ENCODE measurements at regions not wholly inside any gene's neighbourhood (a gene's known extent, or its start where the extent isn't known, plus 50 kb on each side); places are given as distances from the start of the nearest gene placed in this dataset.

DNA sequence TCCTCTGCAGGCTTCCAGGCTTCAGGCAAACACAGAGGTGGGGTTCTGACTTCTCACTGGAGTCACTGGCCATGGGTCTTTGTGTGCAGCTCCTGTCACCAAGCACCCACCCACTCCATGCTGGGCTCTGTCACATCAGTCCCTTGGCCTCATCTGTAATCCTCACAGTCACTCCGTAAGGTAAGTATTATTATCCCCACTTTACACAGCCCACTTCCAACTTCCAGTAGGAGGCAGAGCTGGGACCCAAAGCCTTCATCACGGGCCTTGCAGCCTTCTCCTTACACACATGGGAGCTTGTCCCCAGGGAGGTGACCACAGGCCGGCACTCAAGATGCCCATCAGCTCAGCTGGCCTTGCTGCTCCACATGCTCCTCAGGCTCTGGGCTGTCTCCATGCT, 266.7 kb upstream of the B3GAT1 start:
- Histone ChIP-seq H3K4me1 (ENCODE audit: control insufficient read depth in 5 of 5, insufficient read depth in 5 of 5, low read length in 5 of 5) (no peaks in the 10 kb centered on the region), H3K36me3 (ENCODE audit: control insufficient read depth in 5 of 5, insufficient read depth in 5 of 5, low read length in 5 of 5) (no peaks in the 10 kb centered on the region), H3K27ac (ENCODE audit: low read depth, low read length) (no peak overlapping the region), H3K4me3 (ENCODE audit: low read depth in 1 of 5, low read length in 5 of 5) (no peak overlapping the region), H3K27me3 (ENCODE audit: control insufficient read depth in 5 of 5, insufficient read depth in 4 of 5, low read length in 5 of 5) (peaks cover 3 to 7% (median 5%) of the 10 kb centered on the region in 5 donors), H3K9ac (ENCODE audit: low read length in 5 of 5) (no peak overlapping the region), H3K9me3 (ENCODE audit: control insufficient read depth in 5 of 5, low read length in 5 of 5) (peaks cover 0 to 3% (median 0%) of the 10 kb centered on the region in 5 donors)

DNA sequence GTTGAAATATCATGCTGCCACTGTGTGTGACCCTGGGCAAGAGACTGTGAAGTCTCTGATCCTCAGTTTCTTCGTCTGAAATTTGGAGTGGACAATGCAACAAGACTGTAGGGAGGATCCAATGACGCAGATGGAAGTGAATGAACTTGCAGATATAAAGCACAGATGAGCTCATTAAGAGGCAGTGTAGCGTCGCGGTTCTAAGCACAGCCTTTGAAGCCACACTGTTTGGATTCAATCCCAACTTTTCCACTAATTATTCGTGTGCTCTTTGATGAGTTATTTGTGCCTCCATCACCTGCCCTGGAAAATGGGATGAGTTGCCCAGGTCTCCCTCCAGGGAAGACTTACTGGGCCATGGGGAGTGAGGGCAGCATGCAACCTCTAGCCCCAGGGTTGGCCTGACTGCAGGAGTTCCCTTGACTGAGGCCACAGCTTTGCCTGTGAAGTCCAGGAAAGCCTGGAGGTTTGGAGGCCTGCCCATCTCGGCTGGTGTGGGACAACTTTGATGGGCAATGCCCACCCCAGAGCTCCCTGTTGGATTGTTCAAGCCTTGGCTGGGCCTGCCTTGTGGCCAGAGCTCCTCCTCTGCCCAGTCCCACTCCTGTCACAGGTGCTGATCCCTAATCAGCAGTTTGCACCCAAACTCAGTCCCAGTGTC, 266.0 kb upstream of the B3GAT1 start:
- Histone ChIP-seq H3K27me3 (ENCODE audit: control insufficient read depth in 5 of 5, insufficient read depth in 4 of 5, low read length in 5 of 5) (peaks cover 2 to 6% (median 4%) of the 10 kb centered on the region in 5 donors), H3K9me3 (ENCODE audit: control insufficient read depth in 5 of 5, low read length in 5 of 5) (peaks cover 0 to 3% (median 0%) of the 10 kb centered on the region in 5 donors), H3K36me3 (ENCODE audit: control insufficient read depth in 5 of 5, insufficient read depth in 5 of 5, low read length in 5 of 5) (no peaks in the 10 kb centered on the region), H3K9ac (ENCODE audit: low read length in 5 of 5) (no peak overlapping the region), H3K27ac (ENCODE audit: low read depth, low read length) (no peak overlapping the region), H3K4me3 (ENCODE audit: low read depth in 1 of 5, low read length in 5 of 5) (no peak overlapping the region), H3K4me1 (ENCODE audit: control insufficient read depth in 5 of 5, insufficient read depth in 5 of 5, low read length in 5 of 5) (no peaks in the 10 kb centered on the region)

DNA sequence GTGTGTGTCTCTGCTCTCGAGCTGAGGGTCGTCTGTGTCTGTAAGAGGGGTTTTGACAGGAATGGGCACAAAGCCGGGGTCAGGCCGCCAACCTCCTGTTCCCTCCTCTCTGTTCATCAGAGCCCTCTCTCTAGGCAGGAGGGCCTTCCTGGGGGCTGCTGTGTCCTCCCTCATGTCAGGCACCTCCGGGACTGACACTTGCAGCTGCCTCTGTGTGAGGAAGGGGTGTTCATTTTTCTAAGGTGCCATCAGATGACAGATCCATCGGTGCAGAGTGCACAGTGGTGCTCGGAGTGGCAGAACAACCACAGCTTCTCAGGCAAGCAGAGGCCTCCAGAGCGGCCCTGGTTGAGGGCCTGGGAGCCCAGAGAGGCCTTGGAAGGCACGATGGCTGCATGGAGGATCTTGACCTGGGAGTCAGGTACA, 265.4 kb upstream of the B3GAT1 start:
- Histone ChIP-seq H3K4me1 (ENCODE audit: control insufficient read depth in 5 of 5, insufficient read depth in 5 of 5, low read length in 5 of 5) (no peaks in the 10 kb centered on the region), H3K4me3 (ENCODE audit: low read depth in 1 of 5, low read length in 5 of 5) (no peak overlapping the region), H3K36me3 (ENCODE audit: control insufficient read depth in 5 of 5, insufficient read depth in 5 of 5, low read length in 5 of 5) (no peaks in the 10 kb centered on the region), H3K27me3 (ENCODE audit: control insufficient read depth in 5 of 5, insufficient read depth in 4 of 5, low read length in 5 of 5) (peaks cover 0 to 5% (median 3%) of the 10 kb centered on the region in 5 donors), H3K9ac (ENCODE audit: low read length in 5 of 5) (no peak overlapping the region), H3K9me3 (ENCODE audit: control insufficient read depth in 5 of 5, low read length in 5 of 5) (peaks cover 0 to 3% (median 0%) of the 10 kb centered on the region in 5 donors), H3K27ac (ENCODE audit: low read depth, low read length) (no peak overlapping the region)

DNA sequence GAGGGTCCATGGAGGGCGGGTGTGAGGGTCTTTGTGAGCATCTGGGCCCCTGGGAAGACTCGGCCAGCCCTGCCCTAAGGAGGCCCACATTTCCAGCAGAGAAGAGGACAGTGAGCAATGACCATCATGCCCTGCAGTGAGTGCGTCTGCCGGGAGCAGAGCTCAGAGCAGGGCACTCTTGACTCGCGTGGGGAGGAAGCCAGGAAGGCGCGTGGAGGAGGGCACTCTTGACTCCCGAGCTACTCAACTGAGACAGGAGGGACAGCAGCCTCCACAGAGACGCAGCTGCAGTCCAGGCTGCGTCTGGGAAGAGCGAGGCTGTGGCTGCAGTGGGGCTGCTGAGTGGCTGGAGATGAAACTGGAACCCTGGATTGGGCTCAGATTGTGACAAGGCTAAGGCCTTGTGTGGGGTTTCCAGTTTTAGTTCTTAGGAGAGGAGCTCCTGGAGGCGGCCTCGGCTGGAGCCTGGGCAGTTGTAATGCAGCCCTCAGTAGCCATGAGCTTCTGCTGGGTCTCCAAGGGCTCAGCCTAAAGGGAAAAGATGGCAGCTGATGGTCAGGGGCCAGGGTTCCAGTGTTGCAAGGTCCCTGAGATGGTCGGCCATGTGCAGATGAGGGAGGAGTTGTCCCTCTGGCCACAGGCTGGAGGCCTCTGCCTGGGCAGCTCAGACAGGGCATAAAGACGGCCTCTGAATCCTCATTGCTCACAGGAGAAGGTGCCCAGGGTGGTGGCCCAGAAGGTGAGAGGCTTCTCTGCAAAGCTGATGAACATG, 264.7 kb upstream of the B3GAT1 start:
- no peaks in the 10 kb centered on the region for H3K4me1 ChIP-seq (ENCODE audit: control insufficient read depth in 5 of 5, insufficient read depth in 5 of 5, low read length in 5 of 5)
- no peak overlapping the region for H3K4me3 ChIP-seq (ENCODE audit: low read depth in 1 of 5, low read length in 5 of 5)
- H3K27me3 ChIP-seq (ENCODE audit: control insufficient read depth in 5 of 5, insufficient read depth in 4 of 5, low read length in 5 of 5), result peaks cover 3 to 5% (median 3%) of the 10 kb centered on the region in 5 donors
- no peak overlapping the region for H3K27ac ChIP-seq (ENCODE audit: low read depth, low read length)
- H3K36me3 ChIP-seq (ENCODE audit: control insufficient read depth in 5 of 5, insufficient read depth in 5 of 5, low read length in 5 of 5), result no peaks in the 10 kb centered on the region
- peaks cover 0 to 3% (median 0%) of the 10 kb centered on the region in 5 donors for H3K9me3 ChIP-seq (ENCODE audit: control insufficient read depth in 5 of 5, low read length in 5 of 5)
- H3K9ac ChIP-seq (ENCODE audit: low read length in 5 of 5), result no peak overlapping the region

DNA sequence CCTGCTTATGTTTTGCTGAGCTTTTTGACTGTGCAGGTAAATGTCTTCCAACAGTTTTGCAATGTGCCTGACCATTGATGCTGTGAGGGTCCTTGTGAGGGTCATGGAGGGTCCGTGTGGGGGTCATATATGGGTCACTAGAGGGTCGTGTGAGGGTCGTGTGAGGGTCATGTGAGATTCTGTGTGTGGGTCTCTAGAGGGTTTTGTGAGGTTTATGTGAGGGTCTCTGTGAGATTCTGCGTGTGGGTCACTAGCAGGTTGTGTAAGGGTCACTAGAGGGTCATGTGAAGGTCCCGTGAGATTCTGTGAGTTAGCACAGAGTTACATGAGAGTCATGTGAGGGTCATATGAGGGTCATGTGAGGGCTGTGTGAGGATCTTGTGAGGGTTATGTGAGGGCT, 263.9 kb upstream of the B3GAT1 start:
- Histone ChIP-seq H3K9me3 (ENCODE audit: control insufficient read depth in 5 of 5, low read length in 5 of 5) (peaks cover 0 to 3% (median 0%) of the 10 kb centered on the region in 5 donors), H3K27ac (ENCODE audit: low read depth, low read length) (no peak overlapping the region), H3K4me3 (ENCODE audit: low read depth in 1 of 5, low read length in 5 of 5) (no peak overlapping the region), H3K36me3 (ENCODE audit: control insufficient read depth in 5 of 5, insufficient read depth in 5 of 5, low read length in 5 of 5) (no peaks in the 10 kb centered on the region), H3K4me1 (ENCODE audit: control insufficient read depth in 5 of 5, insufficient read depth in 5 of 5, low read length in 5 of 5) (no peaks in the 10 kb centered on the region), H3K27me3 (ENCODE audit: control insufficient read depth in 5 of 5, insufficient read depth in 4 of 5, low read length in 5 of 5) (peaks cover 2 to 11% (median 7%) of the 10 kb centered on the region in 5 donors), H3K9ac (ENCODE audit: low read length in 5 of 5) (no peak overlapping the region)

DNA sequence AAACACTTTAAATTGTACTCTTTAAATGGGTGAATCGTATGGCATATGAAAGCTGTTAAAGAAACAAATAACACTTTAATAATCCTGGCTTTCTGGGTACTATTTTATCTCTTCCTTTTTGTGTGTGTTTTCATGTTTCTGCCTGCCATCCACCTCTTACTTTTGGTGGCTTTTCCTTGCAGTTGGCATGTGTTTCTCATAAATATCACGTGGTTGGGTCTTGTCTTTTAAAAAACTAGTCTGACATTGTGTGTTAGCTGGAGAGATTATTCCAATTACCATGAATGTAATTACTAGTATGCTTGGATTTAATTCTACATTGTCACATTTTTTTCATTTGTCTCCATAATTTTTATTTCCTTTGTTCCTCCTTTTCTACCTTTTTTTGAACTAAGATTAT, 262.9 kb upstream of the B3GAT1 start:
- Histone ChIP-seq H3K9me3 (ENCODE audit: control insufficient read depth in 5 of 5, low read length in 5 of 5) (peaks cover 0 to 3% (median 0%) of the 10 kb centered on the region in 5 donors), H3K9ac (ENCODE audit: low read length in 5 of 5) (no peak overlapping the region), H3K27me3 (ENCODE audit: control insufficient read depth in 5 of 5, insufficient read depth in 4 of 5, low read length in 5 of 5) (peaks cover 2 to 20% (median 8%) of the 10 kb centered on the region in 5 donors), H3K36me3 (ENCODE audit: control insufficient read depth in 5 of 5, insufficient read depth in 5 of 5, low read length in 5 of 5) (no peaks in the 10 kb centered on the region), H3K4me3 (ENCODE audit: low read depth in 1 of 5, low read length in 5 of 5) (no peak overlapping the region), H3K4me1 (ENCODE audit: control insufficient read depth in 5 of 5, insufficient read depth in 5 of 5, low read length in 5 of 5) (no peaks in the 10 kb centered on the region), H3K27ac (ENCODE audit: low read depth, low read length) (no peak overlapping the region)

DNA sequence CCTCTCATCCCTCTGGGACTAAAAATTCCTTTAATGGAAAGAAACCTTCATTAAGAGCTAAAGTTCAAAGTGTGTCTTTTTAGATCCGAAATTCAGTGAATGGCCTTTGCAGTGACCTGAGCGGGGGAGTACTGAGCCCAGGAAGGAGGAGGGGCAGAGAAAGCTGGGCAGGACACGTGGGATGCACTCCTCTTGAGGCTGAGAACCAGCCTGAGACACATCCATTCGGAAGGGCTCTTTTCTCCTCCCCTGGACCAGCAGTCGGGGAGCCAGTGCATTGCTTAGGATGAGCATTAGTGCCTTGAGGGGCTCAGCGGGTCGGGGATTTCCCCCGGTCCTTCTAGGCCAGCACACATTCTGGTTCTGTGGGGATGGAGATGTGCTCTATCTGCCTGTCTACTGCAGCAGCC, 258.9 kb upstream of the B3GAT1 start:
- Histone ChIP-seq H3K9me3 (ENCODE audit: control insufficient read depth in 5 of 5, low read length in 5 of 5) (peaks cover 0 to 11% (median 4%) of the 10 kb centered on the region in 5 donors), H3K4me1 (ENCODE audit: control insufficient read depth in 5 of 5, insufficient read depth in 5 of 5, low read length in 5 of 5) (no peaks in the 10 kb centered on the region), H3K36me3 (ENCODE audit: control insufficient read depth in 5 of 5, insufficient read depth in 5 of 5, low read length in 5 of 5) (no peaks in the 10 kb centered on the region), H3K27me3 (ENCODE audit: control insufficient read depth in 5 of 5, insufficient read depth in 4 of 5, low read length in 5 of 5) (peaks cover 10 to 33% (median 15%) of the 10 kb centered on the region in 5 donors), H3K9ac (ENCODE audit: low read length in 5 of 5) (no peak overlapping the region), H3K4me3 (ENCODE audit: low read depth in 1 of 5, low read length in 5 of 5) (no peak overlapping the region), H3K27ac (ENCODE audit: low read depth, low read length) (no peak overlapping the region)

DNA sequence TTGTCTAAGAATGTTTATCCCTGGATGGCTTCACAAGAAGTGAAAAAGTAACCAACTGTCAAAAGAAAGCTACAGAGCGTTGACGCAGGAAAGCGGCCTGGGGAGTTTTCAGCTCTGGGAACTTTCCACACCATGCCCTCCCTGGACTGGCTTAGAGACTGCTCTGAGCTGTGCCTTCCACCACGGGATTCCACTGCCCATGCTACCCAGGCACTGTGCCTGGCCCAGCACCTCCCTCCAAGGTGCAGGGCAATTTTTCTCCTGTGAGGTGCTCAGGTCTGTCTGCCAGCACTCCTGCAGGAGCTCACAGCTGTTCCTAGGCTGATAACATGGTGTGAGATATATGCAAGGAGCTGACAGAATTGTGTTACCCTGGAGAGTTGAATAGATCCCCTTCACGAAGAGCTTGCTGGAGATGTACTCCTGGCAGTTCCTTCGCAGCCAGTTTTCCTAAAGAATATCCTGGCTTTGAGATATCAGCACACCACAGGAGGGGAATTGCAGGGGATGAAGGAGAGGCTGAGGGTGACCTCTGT, 258.3 kb upstream of the B3GAT1 start:
- Histone ChIP-seq H3K4me3 (ENCODE audit: low read depth in 1 of 5, low read length in 5 of 5) (no peak overlapping the region), H3K27ac (ENCODE audit: low read depth, low read length) (no peak overlapping the region), H3K9me3 (ENCODE audit: control insufficient read depth in 5 of 5, low read length in 5 of 5) (peaks cover 0 to 11% (median 4%) of the 10 kb centered on the region in 5 donors), H3K27me3 (ENCODE audit: control insufficient read depth in 5 of 5, insufficient read depth in 4 of 5, low read length in 5 of 5) (peaks cover 10 to 33% (median 15%) of the 10 kb centered on the region in 5 donors), H3K9ac (ENCODE audit: low read length in 5 of 5) (no peak overlapping the region), H3K36me3 (ENCODE audit: control insufficient read depth in 5 of 5, insufficient read depth in 5 of 5, low read length in 5 of 5) (no peaks in the 10 kb centered on the region), H3K4me1 (ENCODE audit: control insufficient read depth in 5 of 5, insufficient read depth in 5 of 5, low read length in 5 of 5) (no peaks in the 10 kb centered on the region)

DNA sequence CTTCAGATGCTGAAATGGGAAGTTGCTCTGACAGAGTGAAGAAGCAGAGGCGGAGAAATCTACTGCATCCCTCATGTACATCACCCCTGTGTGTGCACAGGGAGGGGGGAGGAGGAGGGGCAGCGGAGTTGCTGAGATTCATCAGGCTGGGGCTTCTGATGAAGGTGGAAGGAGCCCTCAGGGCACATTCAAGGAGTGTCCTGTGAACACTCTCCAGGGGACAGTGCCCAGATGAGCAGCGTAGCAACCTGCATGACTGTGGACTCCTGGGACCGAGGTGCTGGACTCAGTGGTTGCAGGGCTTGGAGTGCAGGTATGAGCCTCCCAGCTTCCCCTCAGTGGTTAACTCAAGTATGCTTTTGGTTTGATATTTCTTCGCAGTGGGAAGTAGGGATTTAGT, 257.8 kb upstream of the B3GAT1 start:
- Histone ChIP-seq H3K9ac (ENCODE audit: low read length in 5 of 5) (no peak overlapping the region), H3K4me3 (ENCODE audit: low read depth in 1 of 5, low read length in 5 of 5) (no peak overlapping the region), H3K27ac (ENCODE audit: low read depth, low read length) (no peak overlapping the region), H3K9me3 (ENCODE audit: control insufficient read depth in 5 of 5, low read length in 5 of 5) (peaks cover 0 to 11% (median 4%) of the 10 kb centered on the region in 5 donors), H3K27me3 (ENCODE audit: control insufficient read depth in 5 of 5, insufficient read depth in 4 of 5, low read length in 5 of 5) (peaks cover 10 to 33% (median 15%) of the 10 kb centered on the region in 5 donors), H3K36me3 (ENCODE audit: control insufficient read depth in 5 of 5, insufficient read depth in 5 of 5, low read length in 5 of 5) (no peaks in the 10 kb centered on the region), H3K4me1 (ENCODE audit: control insufficient read depth in 5 of 5, insufficient read depth in 5 of 5, low read length in 5 of 5) (no peaks in the 10 kb centered on the region)

DNA sequence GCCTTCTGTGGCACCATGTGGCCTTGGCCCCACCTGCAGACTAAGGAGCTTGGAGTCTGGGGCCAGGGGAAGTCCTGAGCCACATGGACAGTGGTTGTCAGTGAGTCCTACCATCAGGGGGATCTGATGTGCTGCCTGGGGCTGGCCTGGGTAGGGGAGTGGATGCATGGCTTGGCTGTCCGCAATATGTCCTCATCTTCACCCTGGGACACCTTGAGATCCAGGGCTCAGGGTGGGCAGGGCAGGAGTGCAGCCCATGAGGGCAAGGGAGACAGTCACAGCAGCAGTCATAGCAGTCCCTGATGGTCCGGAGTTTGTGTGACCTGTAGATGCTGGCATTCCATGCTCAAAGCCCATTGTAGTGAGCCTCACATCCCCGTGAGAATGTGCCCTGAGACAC, 256.8 kb upstream of the B3GAT1 start:
- H3K4me3 ChIP-seq (ENCODE audit: low read depth in 1 of 5, low read length in 5 of 5), result no peak overlapping the region
- H3K9me3 ChIP-seq (ENCODE audit: control insufficient read depth in 5 of 5, low read length in 5 of 5), result peaks cover 0 to 11% (median 3%) of the 10 kb centered on the region in 5 donors
- peaks cover 10 to 33% (median 15%) of the 10 kb centered on the region in 5 donors for H3K27me3 ChIP-seq (ENCODE audit: control insufficient read depth in 5 of 5, insufficient read depth in 4 of 5, low read length in 5 of 5)

More for the DNA sequence above, 256.8 kb upstream of the B3GAT1 start:
- Histone ChIP-seq H3K4me1 (ENCODE audit: control insufficient read depth in 5 of 5, insufficient read depth in 5 of 5, low read length in 5 of 5) (no peaks in the 10 kb centered on the region), H3K27ac (ENCODE audit: low read depth, low read length) (no peak overlapping the region), H3K36me3 (ENCODE audit: control insufficient read depth in 5 of 5, insufficient read depth in 5 of 5, low read length in 5 of 5) (no peaks in the 10 kb centered on the region), H3K9ac (ENCODE audit: low read length in 5 of 5) (no peak overlapping the region)
